ENCODE measurements at regions not wholly inside any gene's neighbourhood (a gene's known extent, or its start where the extent isn't known, plus 50 kb on each side); places are given as distances from the start of the nearest gene placed in this dataset.

GRCh38 chr7:116089293-116089692, 58.7 kb upstream of the TFEC start:
- Histone ChIP-seq H3K4me3 (no peak overlapping the region), H3K27ac (no peak overlapping the region), H3K36me3 (no peaks in the 10 kb centered on the region), H3K9me3 (no peaks in the 10 kb centered on the region), H3K4me1 (no peaks in the 10 kb centered on the region), H3K27me3 (replicated peaks in 1 of 7) (no peaks in the 10 kb centered on the region)
- TF ChIP-seq POLR2AphosphoS5 (IDR thresholded peaks at IDR 0.05) (no peak), POLR2A (IDR thresholded peaks at IDR 0.05) (no peak), CTCF (IDR thresholded peaks at IDR 0.05 in 8 of 11, conservative IDR thresholded peaks at IDR 0.05 in 3 of 11) (no peak)
- WGBS, 5 donors, result 86 to 91% (median 87%) methylated on average over 1 of the region's 1 CpG
- DNase-seq, result no peak
- intact Hi-C loops (cut with DNase I; ENCODE audit: low total_unique reads), result no loop called here

- TF ChIP-seq POLR2A (IDR thresholded peaks at IDR 0.05) (no peak), CTCF (IDR thresholded peaks at IDR 0.05 in 8 of 11, conservative IDR thresholded peaks at IDR 0.05 in 3 of 11) (no peak), POLR2AphosphoS5 (IDR thresholded peaks at IDR 0.05) (no peak)
- no peak overlapping the region for H3K4me3 ChIP-seq
- DNase-seq, result no peak
- H3K9me3 ChIP-seq, result no peaks in the 10 kb centered on the region
- H3K27ac ChIP-seq, result no peak overlapping the region
- intact Hi-C loops (cut with DNase I; ENCODE audit: low total_unique reads), result no loop called here
- no peaks in the 10 kb centered on the region for H3K27me3 ChIP-seq (replicated peaks in 1 of 7)
- H3K36me3 ChIP-seq, result no peaks in the 10 kb centered on the region
- H3K4me1 ChIP-seq, result peaks cover 0 to 5% (median 0%) of the 10 kb centered on the region in 6 donors
- 72 to 79% (median 77%) methylated on average over 4 of the region's 4 CpGs for whole genome bisulfite sequencing, 5 donors
Observed at GRCh38 chr7:116093516-116094301, 63.1 kb upstream of the TFEC start.

DNA sequence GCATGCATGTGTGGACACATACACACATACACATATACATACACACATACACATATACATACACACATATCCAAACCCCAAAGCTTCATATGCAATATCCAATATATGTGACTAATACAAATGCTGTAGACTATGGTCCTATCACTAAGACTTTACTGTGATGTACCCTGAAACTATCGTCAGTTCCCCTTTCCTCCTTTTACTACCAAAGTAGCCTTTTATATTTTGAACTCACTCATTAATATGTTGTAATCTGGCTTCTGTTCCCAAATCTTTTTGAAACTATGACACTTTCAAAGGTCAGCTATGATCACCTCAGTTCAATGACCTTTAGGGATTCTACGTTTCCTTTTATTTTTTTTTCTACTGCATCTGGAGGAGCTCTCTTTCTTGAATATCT, 64.8 kb upstream of the TFEC start:
- H3K4me1 ChIP-seq, result peaks cover 0 to 5% (median 0%) of the 10 kb centered on the region in 6 donors
- TF ChIP-seq POLR2AphosphoS5 (IDR thresholded peaks at IDR 0.05) (no peak), CTCF (IDR thresholded peaks at IDR 0.05 in 8 of 11, conservative IDR thresholded peaks at IDR 0.05 in 3 of 11) (no peak), POLR2A (IDR thresholded peaks at IDR 0.05) (no peak)
- no peak overlapping the region for H3K27ac ChIP-seq
- H3K4me3 ChIP-seq, result no peak overlapping the region
- no peak for DNase-seq
- intact Hi-C loops (cut with DNase I; ENCODE audit: low total_unique reads), result no loop called here
- H3K36me3 ChIP-seq, result no peaks in the 10 kb centered on the region
- H3K9me3 ChIP-seq, result no peaks in the 10 kb centered on the region
- 63 to 83% (median 72%) methylated on average over 2 of the region's 2 CpGs for WGBS, 5 donors
- no peaks in the 10 kb centered on the region for H3K27me3 ChIP-seq (replicated peaks in 1 of 7)

DNA sequence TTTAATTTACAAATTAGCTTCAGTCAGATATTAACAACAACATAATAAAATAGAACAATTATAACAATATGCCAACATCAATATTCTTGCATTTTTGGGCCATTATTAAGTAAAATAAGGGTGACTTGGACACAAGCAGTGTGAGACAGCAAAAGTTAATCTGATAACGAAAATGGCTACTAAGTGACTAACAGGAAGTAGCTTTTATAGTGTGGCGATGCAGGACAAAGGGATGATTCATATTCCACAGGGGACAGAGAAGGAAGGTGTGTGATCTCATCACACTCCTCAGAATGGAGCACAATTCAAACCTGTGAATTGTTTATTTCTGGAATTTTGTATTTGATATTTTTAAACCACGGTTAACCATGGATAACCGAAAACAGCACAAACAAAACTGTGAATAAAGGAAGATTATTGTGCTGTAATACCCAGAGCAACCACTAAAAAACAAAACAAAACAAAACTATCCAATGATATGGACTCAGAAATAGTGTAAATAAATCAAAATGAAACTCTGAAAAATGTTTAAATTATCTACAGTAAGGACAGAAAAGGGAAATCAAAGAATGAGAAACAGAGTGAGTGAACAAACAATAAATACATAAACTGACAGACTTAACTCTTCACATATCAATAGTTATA, 66.9 kb upstream of the TFEC start:
- Histone ChIP-seq H3K4me3 (no peak overlapping the region), H3K27ac (no peak overlapping the region), H3K36me3 (no peaks in the 10 kb centered on the region), H3K9me3 (no peaks in the 10 kb centered on the region), H3K4me1 (peaks cover 0 to 5% (median 0%) of the 10 kb centered on the region in 6 donors), H3K27me3 (replicated peaks in 1 of 7) (no peaks in the 10 kb centered on the region)
- WGBS, 5 donors, result 52 to 75% (median 68%) methylated on average over 4 of the region's 4 CpGs
- no peak for TF ChIP-seq CTCF (IDR thresholded peaks at IDR 0.05 in 8 of 11, conservative IDR thresholded peaks at IDR 0.05 in 3 of 11)
- TF ChIP-seq POLR2AphosphoS5 (IDR thresholded peaks at IDR 0.05), result no peak
- TF ChIP-seq POLR2A (IDR thresholded peaks at IDR 0.05), result no peak
- DNase-seq, result no peak
- intact Hi-C loops (cut with DNase I; ENCODE audit: low total_unique reads), result no loop called here
